OCI-LY7 (cell line): ENCODE measurements at regions not wholly inside any gene's neighbourhood (a gene's known extent, or its start where the extent isn't known, plus 50 kb on each side); places are given as distances from the start of the nearest gene placed in this dataset.

Source experiments
- BruUV-seq: library from RNA; stranded (reverse); fragments of 400-500 nt; replicated peaks from 2 replicates; lab custom pipeline; 2021; lab: Mats Ljungman, UMichigan
- CTCF ChIA-PET: fragments of 300-600 bp; sonication (Branson Sonifier 250); formaldehyde crosslinking; loops from one replicate; lab custom pipeline; 2022; ENCODE audit warnings: antibody characterized with exemption; ENCODE audit not compliant: unreplicated experiment; lab: Charles Lee
- POLR2A ChIA-PET: fragments of 300-600 bp; sonication (Branson Sonifier 250); formaldehyde crosslinking; loops from one replicate; lab custom pipeline; 2022; ENCODE audit warnings: antibody characterized with exemption; lab: Charles Lee
- DNase-seq: peaks from one replicate; pipeline ENCODE4 v3.0.0-alpha.2; 2015; ENCODE audit warnings: low spot score
- H2AFZ ChIP-seq: fragments of 200-600 bp; sonication (generic), shearing (Covaris generic); 2 replicates; pipeline ENCODE4 v1.6.1; 2014; ENCODE audit warnings: mild to moderate bottlenecking, antibody characterized with exemption, low read length, moderate library complexity
- H3K27ac ChIP-seq: fragments of 200-600 bp; sonication (generic); 2 replicates; pipeline ENCODE4 v1.5.1; 2014; ENCODE audit warnings: mixed run types, low read depth, mild to moderate bottlenecking, moderate library complexity, low read length, inconsistent platforms; ENCODE audit not compliant: poor library complexity, severe bottlenecking
- H3K36me3 ChIP-seq: fragments of 200-600 bp; sonication (generic); 2 replicates; pipeline ENCODE4 v1.6.1; 2014; ENCODE audit warnings: mild to moderate bottlenecking, antibody characterized with exemption, low read length, moderate library complexity, mixed read lengths; ENCODE audit not compliant: insufficient read depth
- H3K4me1 ChIP-seq: fragments of 200-600 bp; sonication (generic); 2 replicates; pipeline ENCODE4 v1.5.1; 2014; ENCODE audit warnings: mild to moderate bottlenecking, low read length; ENCODE audit not compliant: insufficient read depth, poor library complexity, severe bottlenecking
- H3K4me2 ChIP-seq: fragments of 200-600 bp; sonication (generic); 2 replicates; pipeline ENCODE4 v1.6.1; 2014; ENCODE audit warnings: mild to moderate bottlenecking, low read length
- H3K4me3 ChIP-seq: fragments of 200-600 bp; sonication (generic); 2 replicates; pipeline ENCODE4 v1.5.1; 2014; ENCODE audit warnings: mild to moderate bottlenecking, low read depth, low read length; ENCODE audit not compliant: poor library complexity, severe bottlenecking
- H3K79me2 ChIP-seq: fragments of 200-600 bp; sonication (generic); 2 replicates; pipeline ENCODE4 v1.6.1; 2016; ENCODE audit warnings: low read depth, mild to moderate bottlenecking, low read length, moderate library complexity, mixed read lengths; ENCODE audit not compliant: insufficient read depth
- H3K9me2 ChIP-seq: fragments of 200-600 bp; sonication (generic); 2 replicates; pipeline ENCODE4 v1.6.1; 2016; ENCODE audit warnings: mild to moderate bottlenecking, low read length, mixed read lengths; ENCODE audit not compliant: insufficient read depth
- H3K9me3 ChIP-seq: fragments of 200-600 bp; sonication (generic); 2 replicates; pipeline ENCODE4 v1.6.1; 2014; ENCODE audit warnings: mild to moderate bottlenecking, mixed run types, low read length, mixed read lengths
- H4K20me1 ChIP-seq: fragments of 200-600 bp; sonication (generic); 2 replicates; pipeline ENCODE4 v1.6.1; 2014; ENCODE audit warnings: mild to moderate bottlenecking, antibody characterized with exemption, low read length, moderate library complexity, mixed read lengths; ENCODE audit not compliant: insufficient read depth
- EZH2phosphoT487 ChIP-seq: fragments of 200-600 bp; sonication (generic); IDR thresholded peaks from 2 replicates; pipeline ENCODE4 v1.6.1; 2018; ENCODE audit warnings: low read depth, borderline replicate concordance, mild to moderate bottlenecking, mixed run types, antibody characterized with exemption, low read length, moderate library complexity, mixed read lengths
- intact Hi-C: fragments of 100-400 bp; cut with micrococcal nuclease; formaldehyde crosslinking; loops from one replicate; pipeline ENCODE4 v1.10.0; 2022; ENCODE audit not compliant: unreplicated experiment
- TF ChIP-seq, protein P1 (sequence below): fragments of 200-600 bp; sonication (generic); conservative IDR thresholded peaks from 2 replicates; pipeline ENCODE4 v1.5.1; 2014; ENCODE audit warnings: mild to moderate bottlenecking, antibody characterized with exemption, low read length, moderate library complexity, mixed read lengths

DNA sequence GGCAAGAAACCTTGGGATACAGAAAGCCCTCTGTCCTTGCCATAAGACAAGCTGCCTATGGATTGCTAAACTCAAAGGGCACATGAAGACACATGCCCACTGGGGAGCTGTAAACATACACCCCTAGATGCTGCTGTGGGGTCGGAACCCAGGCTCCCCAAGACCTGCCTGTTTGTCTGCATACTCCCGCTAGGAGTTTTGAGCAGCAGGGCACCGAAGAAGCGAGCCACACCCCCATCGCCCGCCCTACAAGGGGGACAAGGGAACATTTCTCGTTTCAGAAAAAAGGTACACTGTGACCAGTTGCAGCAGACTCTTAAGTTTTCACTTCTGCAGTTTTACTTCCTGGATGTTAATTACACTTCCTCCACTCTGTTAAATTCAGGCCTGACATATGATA is 680.2 kb upstream of the GHITM start:
- H3K4me2 ChIP-seq = no peak overlapping the region
- no peaks in the 10 kb centered on the region for H3K36me3 ChIP-seq
- CTCF ChIA-PET = no interaction called here
- BruUV-seq = no TSS peak
- no peak overlapping the region for H3K4me3 ChIP-seq
- intact Hi-C loops = no loop called here
- H3K4me1 ChIP-seq = no peaks in the 10 kb centered on the region
- no peak for DNase-seq
- no peak overlapping the region for H2AFZ ChIP-seq
- POLR2A ChIA-PET = no interaction called here
- TF ChIP-seq EZH2phosphoT487 = no peak
- TF ChIP-seq, protein P1, sequence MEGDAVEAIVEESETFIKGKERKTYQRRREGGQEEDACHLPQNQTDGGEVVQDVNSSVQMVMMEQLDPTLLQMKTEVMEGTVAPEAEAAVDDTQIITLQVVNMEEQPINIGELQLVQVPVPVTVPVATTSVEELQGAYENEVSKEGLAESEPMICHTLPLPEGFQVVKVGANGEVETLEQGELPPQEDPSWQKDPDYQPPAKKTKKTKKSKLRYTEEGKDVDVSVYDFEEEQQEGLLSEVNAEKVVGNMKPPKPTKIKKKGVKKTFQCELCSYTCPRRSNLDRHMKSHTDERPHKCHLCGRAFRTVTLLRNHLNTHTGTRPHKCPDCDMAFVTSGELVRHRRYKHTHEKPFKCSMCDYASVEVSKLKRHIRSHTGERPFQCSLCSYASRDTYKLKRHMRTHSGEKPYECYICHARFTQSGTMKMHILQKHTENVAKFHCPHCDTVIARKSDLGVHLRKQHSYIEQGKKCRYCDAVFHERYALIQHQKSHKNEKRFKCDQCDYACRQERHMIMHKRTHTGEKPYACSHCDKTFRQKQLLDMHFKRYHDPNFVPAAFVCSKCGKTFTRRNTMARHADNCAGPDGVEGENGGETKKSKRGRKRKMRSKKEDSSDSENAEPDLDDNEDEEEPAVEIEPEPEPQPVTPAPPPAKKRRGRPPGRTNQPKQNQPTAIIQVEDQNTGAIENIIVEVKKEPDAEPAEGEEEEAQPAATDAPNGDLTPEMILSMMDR = no peak
- H4K20me1 ChIP-seq = no peaks in the 10 kb centered on the region
- no peaks in the 10 kb centered on the region for H3K9me2 ChIP-seq
- no peaks in the 10 kb centered on the region for H3K79me2 ChIP-seq
- no peak overlapping the region for H3K27ac ChIP-seq
- no peaks in the 10 kb centered on the region for H3K9me3 ChIP-seq

DNA sequence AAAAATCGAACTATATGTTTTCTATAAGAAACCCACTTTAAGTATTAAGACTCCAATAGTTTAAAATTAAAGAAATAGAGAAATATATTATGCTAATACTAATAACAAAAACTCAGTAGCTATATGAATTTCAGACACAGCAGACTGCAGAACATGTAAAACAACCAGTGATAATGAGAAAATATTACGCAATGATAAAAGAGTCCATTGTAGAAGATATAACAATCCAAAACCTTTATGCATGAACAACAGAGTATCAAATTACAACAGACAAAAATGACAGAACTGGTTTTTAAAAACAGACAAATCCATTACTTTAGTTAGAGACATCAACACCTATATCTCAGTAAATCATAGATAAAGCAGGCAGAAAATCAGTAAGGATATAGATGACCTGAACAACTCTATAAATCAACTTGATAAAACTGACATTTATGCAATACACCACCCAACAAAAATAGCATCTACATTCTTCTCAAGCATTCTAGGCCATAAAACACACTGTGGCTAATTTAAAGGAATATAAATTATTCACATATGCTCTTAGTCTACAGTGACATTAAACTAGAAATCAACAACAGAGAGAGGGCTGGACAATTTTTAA is 669.5 kb upstream of the GHITM start:
- no peak for DNase-seq
- Histone ChIP-seq H3K4me1 (no peaks in the 10 kb centered on the region), H3K4me2 (no peak overlapping the region), H3K36me3 (no peaks in the 10 kb centered on the region), H3K79me2 (no peaks in the 10 kb centered on the region), H3K9me2 (no peaks in the 10 kb centered on the region), H4K20me1 (no peaks in the 10 kb centered on the region), H3K9me3 (no peaks in the 10 kb centered on the region), H3K4me3 (no peak overlapping the region), H2AFZ (no peak overlapping the region), H3K27ac (no peak overlapping the region)
- no TSS peak for BruUV-seq
- ChIA-PET POLR2A (interaction anchor here (0.8 kb wide), 1 partner anchor 64 kb away, joined by 3 read pairs; no protein-coding TSS in a partner anchor), CTCF (no interaction called here)
- TF ChIP-seq, protein P1 = no peak
- no peak for TF ChIP-seq EZH2phosphoT487
- intact Hi-C loops = no loop called here

DNA sequence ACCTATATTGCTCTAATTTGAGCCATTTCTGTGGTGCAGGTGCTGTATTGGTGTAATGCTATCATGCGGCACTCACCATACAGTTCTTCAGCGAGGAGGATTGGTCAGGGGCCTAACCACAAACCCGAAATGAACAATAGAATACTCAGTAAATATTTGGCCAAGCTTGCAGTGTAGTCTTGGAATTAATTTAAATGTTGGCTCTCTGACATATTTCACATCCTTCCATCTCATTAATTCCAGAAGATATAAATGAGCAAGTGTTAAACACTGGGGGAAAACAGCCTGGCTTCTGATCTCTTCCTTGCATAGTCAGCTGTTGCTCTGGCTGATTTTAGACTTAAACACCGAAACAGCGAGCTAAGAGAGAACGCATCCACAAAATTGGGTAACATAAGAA is 663.1 kb upstream of the GHITM start:
- CTCF ChIA-PET = no interaction called here
- Histone ChIP-seq H3K4me3 (no peak overlapping the region), H4K20me1 (no peaks in the 10 kb centered on the region), H3K4me1 (no peaks in the 10 kb centered on the region), H3K9me2 (no peaks in the 10 kb centered on the region), H3K36me3 (no peaks in the 10 kb centered on the region), H3K27ac (no peak overlapping the region), H2AFZ (no peak overlapping the region), H3K79me2 (no peaks in the 10 kb centered on the region), H3K4me2 (no peak overlapping the region), H3K9me3 (no peaks in the 10 kb centered on the region)
- intact Hi-C loops = no loop called here
- POLR2A ChIA-PET = no interaction called here
- BruUV-seq = no TSS peak
- TF ChIP-seq, protein P1 = no peak
- TF ChIP-seq EZH2phosphoT487 = no peak
- no peak for DNase-seq
